GM21515 (cell line): ENCODE measurements at regions not wholly inside any gene's neighbourhood (a gene's known extent, or its start where the extent isn't known, plus 50 kb on each side); places are given as distances from the start of the nearest gene placed in this dataset.

ENCODE experiments used
- ATAC-seq: cut with Tn5 transposase; IDR thresholded peaks from one replicate; pipeline ENCODE4 v1.9.1; 2021; ENCODE audit not compliant: unreplicated experiment

DNA sequence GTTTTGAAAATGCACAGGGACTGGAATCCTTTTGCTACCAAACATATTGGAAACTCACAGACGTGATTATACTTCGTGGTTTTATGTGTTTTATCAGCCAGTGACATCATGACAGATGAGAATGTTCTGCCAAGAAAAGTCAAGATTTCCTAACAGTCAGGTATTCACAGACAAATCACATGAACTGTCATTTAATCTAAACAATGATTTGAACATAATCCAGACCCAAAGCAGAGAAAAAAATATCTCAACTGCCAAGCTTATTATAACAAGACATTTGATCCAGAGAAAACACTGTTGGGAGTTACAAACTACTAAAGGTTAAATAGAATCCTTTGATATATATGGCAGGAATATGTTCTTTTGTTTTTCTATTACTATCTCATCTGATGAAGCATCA is 635.9 kb upstream of the FRG1 start:
- ATAC-seq, result no peak

DNA sequence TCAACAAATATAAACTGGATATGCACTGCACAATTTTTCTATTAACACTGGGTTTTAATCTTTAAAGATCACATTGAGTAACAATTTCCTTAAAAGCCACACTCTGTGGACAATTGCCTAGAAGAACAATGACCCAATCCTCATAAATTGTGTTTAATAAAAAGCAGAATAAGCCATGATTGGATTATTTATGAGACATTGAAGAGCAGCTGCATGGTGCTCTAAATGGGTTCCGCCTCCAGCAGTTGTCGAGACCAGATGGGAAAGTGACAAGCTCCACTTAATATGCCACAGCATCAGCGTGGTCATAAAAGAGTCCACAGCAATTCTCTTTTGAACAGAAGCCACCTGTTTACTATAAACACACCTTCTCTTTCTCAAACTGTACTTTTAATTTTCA is 635.2 kb upstream of the FRG1 start:
- no peak for ATAC-seq

DNA sequence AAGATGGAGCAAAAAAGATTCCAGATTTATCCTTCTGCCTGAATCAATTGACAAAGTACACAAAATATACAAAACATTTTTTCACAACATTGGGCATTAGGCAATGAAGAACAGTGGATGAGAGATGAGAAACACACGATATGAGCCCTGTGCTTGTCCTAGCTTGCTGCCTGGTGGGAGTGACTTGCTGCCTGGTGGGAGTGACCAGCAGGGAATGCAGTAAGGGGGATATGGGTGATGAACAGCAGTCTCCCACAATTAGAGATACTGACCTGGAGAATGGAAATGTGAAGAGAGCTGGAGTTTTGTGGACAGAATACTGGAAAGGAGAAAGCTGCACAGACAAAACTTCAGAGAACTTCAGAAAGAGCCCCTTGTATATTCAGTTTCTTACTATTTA is 629.4 kb upstream of the FRG1 start:
- ATAC-seq, result no peak

DNA sequence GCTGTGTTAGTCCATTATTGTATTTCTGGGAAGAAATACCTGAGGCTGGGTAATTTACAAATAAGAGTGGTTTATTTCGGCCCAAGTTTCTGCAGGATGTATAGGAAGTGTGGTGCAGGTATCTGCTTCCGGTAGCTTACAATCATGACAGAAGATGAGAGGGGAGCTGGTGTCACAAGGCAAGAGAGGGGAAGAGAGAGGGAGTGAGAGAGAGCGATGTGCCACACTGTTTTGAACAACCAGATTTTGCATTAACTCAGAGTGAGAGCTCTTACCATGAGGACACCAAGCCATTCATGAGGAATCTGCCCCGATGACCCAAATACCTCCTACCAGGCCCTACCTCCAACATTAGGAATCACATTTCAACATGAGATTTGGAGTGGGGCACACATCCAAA is 627.6 kb upstream of the FRG1 start:
- no peak for ATAC-seq

DNA sequence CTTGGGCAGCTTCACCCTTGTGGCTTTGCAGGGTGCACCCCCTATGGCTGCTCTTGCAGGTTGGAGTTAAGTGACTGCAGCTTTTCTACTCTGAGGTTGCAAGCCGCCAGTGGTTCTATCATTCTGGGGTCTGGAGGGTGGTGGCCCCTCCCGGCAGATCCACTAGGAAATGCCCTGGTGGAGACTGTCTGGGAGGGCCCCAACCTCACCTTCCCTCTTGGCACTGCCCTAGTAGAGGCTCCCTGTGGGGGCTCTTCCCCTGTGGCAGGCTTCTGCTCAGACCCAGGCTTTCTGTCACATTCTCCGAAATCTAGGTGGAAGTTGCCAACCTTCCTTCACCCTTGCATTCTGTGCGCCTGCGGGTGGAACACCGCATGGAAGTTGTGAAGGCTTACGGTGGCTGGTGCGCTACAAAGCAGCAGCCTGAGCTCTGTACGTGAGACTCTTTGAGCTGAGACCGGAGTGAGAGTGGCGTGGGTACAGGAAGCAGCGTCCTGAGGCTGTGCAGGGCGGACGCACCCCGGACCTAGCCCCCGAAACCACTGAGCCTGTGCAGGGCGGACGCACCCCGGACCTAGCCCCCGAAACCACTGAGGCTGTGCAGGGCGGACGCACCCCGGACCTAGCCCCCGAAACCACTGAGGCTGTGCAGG is 626.7 kb upstream of the FRG1 start:
- ATAC-seq, result no peak

DNA sequence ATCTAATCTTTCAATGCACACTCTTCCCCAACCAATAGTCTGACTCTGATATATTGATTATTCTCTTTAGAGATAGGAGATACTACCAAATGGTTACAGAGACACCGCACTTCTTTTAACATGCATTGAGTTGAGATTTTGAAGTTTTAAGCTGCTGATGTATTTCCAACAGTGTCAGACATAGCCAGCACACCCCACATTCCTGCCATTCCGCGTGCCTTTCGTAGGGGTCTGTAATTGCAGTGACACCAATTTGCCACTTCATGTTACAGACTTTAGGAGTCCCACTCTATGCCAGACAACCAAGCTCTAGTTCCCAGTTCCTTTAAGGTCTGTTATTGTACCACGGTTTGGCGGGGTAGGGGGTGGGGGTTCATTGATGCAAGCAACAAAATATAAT is 618.2 kb upstream of the FRG1 start:
- ATAC-seq, result no peak

DNA sequence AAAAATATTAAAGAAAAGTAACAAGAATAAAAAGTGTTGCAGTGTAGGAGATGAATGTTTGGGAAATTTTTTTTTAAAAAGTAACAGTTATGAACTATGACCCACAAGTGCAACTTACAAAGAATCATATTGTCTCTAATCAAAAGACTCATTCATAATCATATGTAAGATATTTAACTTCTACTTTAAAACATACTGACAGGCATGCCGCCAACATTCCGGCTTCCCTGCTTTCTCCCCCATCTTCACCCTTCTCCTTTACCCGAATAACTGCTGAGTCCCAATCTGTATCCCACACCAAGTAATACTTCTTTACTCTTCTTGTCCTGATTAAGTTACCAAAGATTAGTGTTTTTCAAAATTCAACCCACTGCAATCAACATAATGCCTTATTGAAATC is 598.8 kb upstream of the FRG1 start:
- ATAC-seq, result no peak

DNA sequence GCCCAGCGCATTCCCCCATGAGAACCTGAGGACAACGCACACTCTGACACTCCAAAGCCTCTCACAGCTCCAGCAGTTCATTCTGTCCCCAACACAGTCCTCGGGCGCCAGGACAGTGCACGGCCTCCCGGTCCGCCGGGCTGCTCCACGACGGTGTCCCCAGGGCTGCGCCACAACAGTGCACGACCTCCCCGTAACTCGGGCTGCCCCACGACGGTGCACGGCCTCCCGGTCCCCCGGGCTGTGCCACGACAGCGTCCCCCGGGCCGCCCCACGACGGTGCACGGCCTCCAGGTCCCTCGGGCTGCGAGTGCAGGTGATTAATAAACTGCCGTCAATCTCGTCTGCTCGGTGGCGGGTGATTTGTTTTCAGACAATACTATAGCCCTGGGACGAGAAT is 585.1 kb upstream of the FRG1 start:
- ATAC-seq, result no peak

DNA sequence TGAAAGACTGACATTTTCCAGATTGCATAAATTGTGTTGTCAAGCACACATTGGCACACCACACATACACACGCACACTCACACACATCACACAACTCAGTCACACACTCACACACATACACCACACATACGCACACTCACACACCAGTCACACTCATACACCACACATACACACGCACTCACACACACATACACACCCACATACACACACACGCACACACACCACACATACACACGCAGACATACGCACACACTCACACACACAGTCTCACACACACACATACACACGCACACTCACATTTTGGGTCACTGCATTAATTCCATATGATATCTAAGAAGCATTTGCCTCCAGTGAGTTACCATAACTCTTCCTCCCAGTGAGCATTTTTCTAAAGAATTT is 578.3 kb upstream of the FRG1 start:
- no peak for ATAC-seq

DNA sequence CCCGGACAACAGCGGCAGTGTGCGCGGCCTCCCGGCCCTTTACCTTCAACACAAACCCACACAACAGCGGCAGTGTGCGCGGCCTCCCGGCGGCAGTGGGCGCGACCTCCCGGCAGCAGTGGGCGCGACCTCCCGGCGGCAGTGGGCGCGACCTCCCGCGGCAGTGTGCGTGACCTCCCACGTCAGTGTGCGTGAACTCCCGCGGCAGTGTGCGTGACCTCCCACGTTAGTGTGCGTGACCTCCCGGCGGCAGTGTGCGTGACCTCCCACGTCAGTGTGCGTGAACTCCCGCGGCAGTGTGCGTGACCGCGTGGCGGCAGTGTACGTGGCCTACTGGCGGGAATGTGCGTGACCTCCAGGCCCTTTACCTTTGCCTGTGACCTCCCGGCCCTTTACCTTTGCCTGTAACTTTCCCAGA is 576.6 kb upstream of the FRG1 start:
- no peak for ATAC-seq

DNA sequence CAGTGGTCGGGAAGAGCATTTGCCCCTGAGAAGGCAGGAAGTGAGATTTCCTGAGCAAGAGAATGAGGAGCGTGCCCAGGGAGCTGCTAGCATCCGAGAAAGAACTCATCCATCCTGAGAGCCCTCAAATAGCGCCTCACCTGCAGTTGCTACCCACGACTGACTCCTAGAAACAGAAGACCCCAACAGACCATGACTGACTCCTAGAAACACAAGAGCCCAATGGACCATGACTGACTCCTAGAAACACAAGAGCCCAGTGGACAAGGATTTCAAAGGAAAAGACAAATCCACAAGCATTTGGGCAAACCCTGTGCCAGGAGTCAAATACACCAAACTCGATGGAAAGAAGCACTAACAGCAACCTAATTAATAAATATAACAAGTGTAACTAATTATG is 575.2 kb upstream of the FRG1 start:
- ATAC-seq, result no peak

DNA sequence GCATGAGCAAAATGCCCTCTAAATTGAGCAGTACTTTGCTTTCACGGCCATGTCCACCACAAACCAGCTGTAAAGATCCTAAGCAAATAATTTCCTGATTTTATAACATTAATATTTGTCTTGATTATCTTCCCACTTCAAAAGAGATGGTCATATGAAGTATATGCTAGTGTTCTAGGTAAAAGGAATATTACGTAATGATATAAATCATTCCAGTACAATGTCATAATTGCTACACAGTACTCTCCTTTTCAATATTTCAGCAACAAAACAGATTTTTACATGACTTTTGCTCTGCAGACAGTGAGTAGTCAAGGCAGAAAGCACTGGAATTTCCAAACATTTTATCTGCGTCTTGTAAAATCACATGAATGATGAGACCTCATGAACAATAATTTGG is 572.8 kb upstream of the FRG1 start:
- ATAC-seq, result no peak

DNA sequence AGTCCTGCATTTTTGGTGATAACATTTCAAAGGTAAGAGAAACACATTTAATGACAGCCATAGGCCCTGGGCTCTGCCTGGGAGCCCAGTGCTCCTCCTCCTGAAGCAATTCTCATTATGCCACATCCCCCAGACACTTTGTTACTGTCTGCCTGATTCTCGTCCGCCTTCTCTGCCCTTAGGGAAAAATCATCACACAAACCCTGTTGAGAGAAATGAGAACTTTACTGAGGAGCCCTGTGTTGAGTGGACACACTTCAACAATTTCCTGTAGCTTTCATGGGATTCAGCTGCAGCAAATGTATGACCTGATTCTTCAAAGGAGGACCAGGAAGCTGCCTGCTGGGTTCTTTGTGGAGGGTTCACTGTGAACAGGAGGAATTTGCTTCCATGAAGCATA is 566.5 kb upstream of the FRG1 start:
- no peak for ATAC-seq

DNA sequence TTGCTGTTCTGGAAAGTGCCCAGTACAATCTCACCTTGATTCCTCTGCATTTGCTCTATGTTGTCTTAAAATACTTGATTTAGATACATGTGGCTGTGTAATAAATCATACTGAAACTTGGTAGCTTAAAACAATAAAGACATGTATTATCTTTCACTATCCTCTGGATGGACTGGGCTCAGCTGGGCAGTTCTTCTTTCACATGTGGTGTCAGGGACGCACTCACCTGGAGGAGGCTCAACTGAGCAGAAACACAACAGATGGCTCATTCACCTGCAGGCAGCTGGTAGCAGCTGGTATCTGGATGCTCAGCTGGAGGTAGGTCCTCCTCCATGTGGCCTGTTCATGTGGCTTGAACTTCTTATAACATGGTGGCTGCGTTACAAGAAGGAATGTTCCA is 563.8 kb upstream of the FRG1 start:
- no peak for ATAC-seq

DNA sequence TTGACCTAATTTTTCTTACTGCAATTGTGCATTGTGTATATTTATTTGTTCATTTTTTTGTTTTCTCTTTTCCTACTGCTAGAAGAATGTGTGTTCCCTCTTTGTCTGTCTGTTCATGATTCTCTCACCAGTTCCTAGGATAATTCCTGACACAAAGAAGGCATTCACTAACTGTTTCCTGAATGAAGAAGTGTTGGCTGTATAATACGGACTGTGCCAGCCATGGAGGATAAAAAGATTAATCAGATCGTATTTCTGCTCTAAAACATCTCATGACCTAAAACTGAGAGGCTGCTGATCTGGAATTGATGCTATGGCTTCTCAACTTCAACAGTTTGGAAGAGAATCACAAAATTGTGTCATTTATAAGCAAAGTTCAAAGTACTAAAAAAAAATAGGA is 563.1 kb upstream of the FRG1 start:
- no peak for ATAC-seq

DNA sequence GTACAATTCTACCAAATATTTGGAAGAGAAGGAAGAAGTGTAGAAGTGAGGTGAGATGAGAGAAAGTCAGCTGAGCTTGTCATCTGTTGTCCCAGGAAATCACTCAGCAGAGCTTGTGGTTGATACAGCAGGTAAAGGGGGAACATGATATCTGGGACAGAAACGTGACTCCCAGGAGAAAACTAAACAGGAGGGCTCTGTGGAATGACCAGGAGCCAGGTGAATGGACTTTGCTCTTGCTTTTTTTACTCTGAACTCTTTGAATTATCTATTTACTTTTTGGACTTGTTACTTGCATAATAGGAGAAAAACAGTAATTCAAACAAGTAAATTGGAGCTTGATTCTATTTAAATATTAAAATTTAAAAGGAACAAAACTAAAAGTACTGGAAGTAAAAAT is 555.6 kb upstream of the FRG1 start:
- no peak for ATAC-seq

DNA sequence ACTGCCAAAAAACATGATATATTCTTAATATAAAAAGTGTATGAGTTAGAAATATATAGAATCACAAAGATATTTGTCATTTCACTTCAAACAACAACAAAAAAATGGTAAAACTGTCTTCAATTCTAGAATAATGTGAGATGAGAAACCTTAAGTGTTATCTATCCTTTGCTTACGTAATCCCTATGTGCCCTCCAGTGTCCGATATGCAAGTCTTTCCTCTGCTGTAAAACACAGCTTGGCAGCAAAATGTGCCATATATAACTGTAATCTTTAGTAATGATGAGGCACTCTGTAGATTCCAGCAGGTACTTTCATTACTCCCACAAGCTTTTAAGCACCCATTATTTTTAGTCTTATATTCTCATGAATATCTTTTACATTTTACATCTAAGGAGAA is 555.1 kb upstream of the FRG1 start:
- no peak for ATAC-seq

DNA sequence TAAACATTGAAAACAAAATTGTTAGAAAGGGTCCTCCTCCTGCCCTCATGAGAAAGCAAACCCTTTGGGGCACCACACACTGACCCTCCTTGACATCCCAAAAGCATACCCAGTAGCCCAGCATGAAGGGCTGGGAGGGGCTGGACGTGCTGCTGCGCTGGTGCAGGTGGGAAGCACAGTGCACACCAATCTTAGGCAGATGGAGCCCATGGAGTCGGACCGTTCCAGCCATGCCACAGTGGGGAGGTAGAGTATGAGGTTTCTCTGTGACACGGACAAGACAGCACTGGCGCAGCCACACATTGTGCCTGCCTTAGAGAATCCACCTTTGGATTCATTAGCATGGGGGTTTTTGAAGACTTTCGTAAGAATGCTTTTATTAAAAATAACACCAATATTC is 544.2 kb upstream of the FRG1 start:
- no peak for ATAC-seq

DNA sequence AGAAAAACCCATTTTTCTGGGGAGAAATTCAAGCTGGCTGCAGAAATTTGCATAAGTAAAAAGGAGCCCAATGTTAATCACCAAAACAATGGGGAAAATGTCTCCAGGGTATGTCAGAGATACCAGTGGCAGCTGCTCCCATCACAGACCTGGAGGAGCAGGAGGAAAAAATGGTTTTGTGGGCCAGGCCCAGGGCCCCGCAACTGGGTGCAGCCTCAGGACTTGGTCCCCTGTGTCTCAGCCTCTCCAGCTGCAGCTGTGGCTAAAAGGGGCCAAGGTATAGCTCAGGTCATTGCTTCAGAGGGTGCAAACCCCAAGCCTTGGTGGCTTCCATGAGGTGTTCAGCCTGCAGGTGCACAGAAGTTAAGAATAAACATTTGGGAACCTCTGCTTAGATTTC is 536.4 kb upstream of the FRG1 start:
- ATAC-seq, result no peak

DNA sequence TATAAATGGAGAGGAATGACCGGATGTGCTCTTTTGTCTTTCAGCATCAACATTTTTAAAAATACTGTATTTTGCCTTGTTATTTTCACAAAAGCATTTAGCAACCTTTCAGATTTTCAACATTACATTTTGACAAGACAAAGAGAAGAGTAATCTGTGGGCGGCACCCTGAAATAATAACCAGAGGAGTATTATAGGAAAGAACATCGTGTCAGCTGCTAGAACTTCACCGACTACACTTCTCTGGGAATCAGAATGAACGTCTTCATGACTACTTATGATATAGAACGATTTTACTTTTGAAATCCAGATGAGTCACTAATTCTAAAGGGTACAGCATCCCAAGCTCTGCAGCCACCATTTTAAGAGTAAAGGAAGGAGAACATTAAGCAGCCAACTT is 531.5 kb upstream of the FRG1 start:
- no peak for ATAC-seq

DNA sequence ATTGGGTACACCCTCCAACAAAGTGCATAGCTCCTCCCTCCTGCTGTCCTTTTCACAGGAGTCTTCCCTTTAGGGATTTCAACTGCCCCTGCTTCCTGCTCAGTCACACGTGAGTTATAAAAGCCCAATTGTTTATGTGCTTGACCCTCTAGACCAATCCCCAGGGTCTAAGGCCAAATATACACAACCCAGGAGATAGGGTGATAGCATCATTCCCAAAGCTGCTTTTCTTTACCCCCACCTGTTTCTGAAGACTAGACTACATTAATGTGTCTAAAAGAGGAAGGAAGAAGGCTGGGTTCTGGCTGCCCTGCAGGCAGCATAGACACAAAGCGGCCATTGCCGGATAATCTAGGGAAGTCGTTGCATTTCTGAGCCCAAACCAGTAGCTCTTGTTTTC is 526.7 kb upstream of the FRG1 start:
- ATAC-seq, result no peak

DNA sequence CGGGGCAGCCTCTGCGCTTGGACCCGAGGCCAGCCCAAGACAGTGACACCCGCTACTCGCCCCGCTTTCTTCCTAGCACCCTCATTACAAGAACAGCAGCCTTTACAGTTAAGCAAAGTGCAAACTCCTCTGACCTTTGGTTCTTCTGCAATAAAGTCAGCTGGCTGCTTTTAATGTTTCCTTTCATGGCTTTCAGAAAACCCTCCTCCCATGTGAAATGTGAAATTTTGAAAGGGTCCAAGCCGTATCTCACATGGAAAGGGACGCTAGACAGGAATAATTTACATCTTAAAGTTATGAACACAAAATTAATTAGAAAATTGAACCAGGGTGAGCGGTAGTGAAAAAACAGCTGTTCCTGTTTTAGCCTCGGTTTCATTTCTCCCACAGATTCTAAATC is 520.1 kb upstream of the FRG1 start:
- no peak for ATAC-seq

DNA sequence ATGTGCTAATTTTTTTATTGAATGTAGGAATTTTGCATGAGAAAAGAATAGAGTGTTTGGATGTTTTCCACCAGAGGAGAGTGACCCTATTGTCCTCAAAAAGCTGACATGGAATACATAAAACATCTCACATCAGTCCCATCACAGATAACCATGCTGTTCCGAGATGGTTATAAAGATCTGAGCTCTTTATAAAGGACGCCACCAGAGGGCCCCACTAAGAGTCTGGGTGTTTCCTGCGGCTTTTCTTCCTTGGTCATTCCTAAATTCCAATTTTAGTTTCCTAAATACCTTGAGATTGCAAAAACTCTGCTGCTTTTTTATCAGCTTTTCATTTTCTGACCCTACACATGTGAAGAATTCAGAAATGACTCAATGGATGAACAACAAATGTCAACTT is 504.5 kb upstream of the FRG1 start:
- no peak for ATAC-seq

DNA sequence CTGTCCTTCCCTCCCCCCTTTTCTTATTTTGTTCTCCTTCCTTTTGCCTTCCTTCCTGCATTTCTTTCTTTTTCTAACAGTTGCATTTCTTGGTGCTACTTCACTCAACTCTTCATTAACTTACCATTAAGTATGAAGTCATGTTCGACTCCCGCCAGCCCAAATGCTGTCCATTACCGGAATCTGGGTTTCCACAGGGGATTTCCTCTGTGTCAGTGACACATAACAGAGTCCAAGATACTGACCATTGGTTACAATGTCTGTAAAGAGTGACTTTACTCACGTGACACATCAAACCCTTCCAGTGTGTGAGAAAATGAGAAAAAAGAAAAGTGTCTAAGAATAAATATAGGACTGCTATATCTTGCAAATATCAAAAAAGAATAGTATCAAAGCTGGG is 500.0 kb upstream of the FRG1 start:
- no peak for ATAC-seq
